H1 (cell line): ENCODE measurements at regions not wholly inside any gene's neighbourhood (a gene's known extent, or its start where the extent isn't known, plus 50 kb on each side); places are given as distances from the start of the nearest gene placed in this dataset.

Source experiments
- CTCF ChIA-PET: fragments of 300-600 bp; sonication (Branson Sonifier 250); formaldehyde crosslinking; loops from one replicate; lab custom pipeline; 2021; ENCODE audit not compliant: partially characterized antibody; lab: Charles Lee
- POLR2A ChIA-PET: fragments of 300-600 bp; sonication (Branson Sonifier 250); formaldehyde crosslinking; loops from one replicate; lab custom pipeline; 2021; ENCODE audit warnings: inconsistent platforms; ENCODE audit not compliant: partially characterized antibody; lab: Charles Lee
- DNase-seq, 2 experiments: peaks; one replicate each; pipeline versions ENCODE4 v3.0.0 to v3.0.0-alpha.2; 2010 to 2022; ENCODE audit warnings: low spot score in 2 of 2, low read depth in 1 of 2, mixed read lengths in 1 of 2
- FAIRE-seq: peaks from 2 replicates; lab custom pipeline; 2011; peaks lifted over from hg19 to GRCh38; lab: Jason Lieb, UNC
- H2AFZ ChIP-seq: 2 replicates; pipeline ENCODE4 v1.8.1; 2012; ENCODE audit warnings: low read length, inconsistent platforms
- H2AK5ac ChIP-seq: 2 replicates; pipeline ENCODE4 v1.6.1; 2013; ENCODE audit warnings: low read depth, low read length
- H2BK120ac ChIP-seq: replicated peaks from 2 replicates; pipeline ENCODE3; 2013; ENCODE audit warnings: low read depth, low read length, inconsistent platforms
- H2BK12ac ChIP-seq: 2 replicates; pipeline ENCODE4 v1.6.1; 2013; ENCODE audit warnings: low read depth, low read length
- H2BK15ac ChIP-seq: 2 replicates; pipeline ENCODE4 v1.6.1; 2013; ENCODE audit warnings: low read length
- H2BK20ac ChIP-seq: 2 replicates; pipeline ENCODE4 v1.6.1; 2013; ENCODE audit warnings: low read length
- H2BK5ac ChIP-seq: 2 replicates; pipeline ENCODE4 v1.6.1; 2013; ENCODE audit warnings: low read depth, low read length
- H3K14ac ChIP-seq: 2 replicates; pipeline ENCODE4 v1.6.1; 2013; ENCODE audit warnings: inconsistent platforms; ENCODE audit not compliant: insufficient read length
- H3K18ac ChIP-seq: 2 replicates; pipeline ENCODE4 v1.6.1; 2013; ENCODE audit warnings: low read length; ENCODE audit errors: extremely low read depth
- H3K23ac ChIP-seq: 2 replicates; pipeline ENCODE4 v1.6.1; 2013; ENCODE audit warnings: inconsistent platforms; ENCODE audit not compliant: insufficient read length
- H3K23me2 ChIP-seq: 2 replicates; pipeline ENCODE4 v1.6.1; 2013; ENCODE audit warnings: low read depth, low read length
- H3K27ac ChIP-seq: 2 replicates; pipeline ENCODE4 v1.6.1; 2011; ENCODE audit warnings: low read depth, low read length, inconsistent platforms
- H3K27me3 ChIP-seq, 4 experiments: replicated peaks in 1 of 4; 1 replicate in 1 of 4; 2 replicates in 3 of 4; pipeline versions ENCODE4 v1.6.1 to v1.8.1; 2011 to 2013; ENCODE audit warnings: low read length in 3 of 4, mild to moderate bottlenecking in 3 of 4, inconsistent platforms in 2 of 4, mixed read lengths in 2 of 4, moderate library complexity in 1 of 4; ENCODE audit not compliant: control insufficient read depth in 3 of 4, insufficient read depth in 3 of 4; ENCODE audit errors: extremely low read depth in 1 of 4
- H3K36me3 ChIP-seq, 4 experiments: 2 replicates each; pipeline versions ENCODE4 v1.6.1 to v1.8.1; 2011 to 2013; ENCODE audit warnings: mild to moderate bottlenecking in 4 of 4, low read length in 3 of 4, moderate library complexity in 2 of 4, control low read depth in 1 of 4, inconsistent platforms in 1 of 4; ENCODE audit not compliant: insufficient read depth in 4 of 4, control insufficient read depth in 2 of 4
- H3K4ac ChIP-seq: replicated peaks from 2 replicates; pipeline ENCODE3; 2013; ENCODE audit warnings: low read length, low read depth, mixed read lengths, inconsistent platforms; ENCODE audit not compliant: insufficient read length
- H3K4me1 ChIP-seq, 4 experiments: replicated peaks in 1 of 4; 1 replicate in 1 of 4; 2 replicates in 3 of 4; pipeline versions ENCODE4 v1.6.1 to v1.8.1; 2011 to 2013; ENCODE audit warnings: low read length in 3 of 4, inconsistent platforms in 2 of 4, mixed read lengths in 1 of 4; ENCODE audit not compliant: insufficient read depth in 4 of 4, control insufficient read depth in 3 of 4
- H3K4me2 ChIP-seq, 2 experiments: 2 replicates each; pipeline versions ENCODE4 v1.6.1 to v1.8.1; 2011 to 2013; ENCODE audit warnings: low read depth in 2 of 2, low read length in 2 of 2, control low read depth in 1 of 2, inconsistent platforms in 1 of 2, mild to moderate bottlenecking in 1 of 2; ENCODE audit not compliant: insufficient read depth in 1 of 2
- H3K4me3 ChIP-seq, 4 experiments: fragments of 200-600, 300-600 bp in 1 of 4; sonication (generic), shearing (Covaris generic), sonication (Bioruptor Twin) in 1 of 4; 2 replicates each; pipeline versions ENCODE4 v1.5.1 to v1.8.1; 2011 to 2016; ENCODE audit warnings: low read length in 4 of 4, low read depth in 3 of 4, control low read depth in 2 of 4, inconsistent platforms in 2 of 4, mild to moderate bottlenecking in 2 of 4, mixed read lengths in 1 of 4, moderate library complexity in 1 of 4; ENCODE audit not compliant: insufficient read depth in 2 of 4; ENCODE audit errors: extremely low read depth in 1 of 4
- H3K56ac ChIP-seq: replicated peaks from 2 replicates; pipeline ENCODE3; 2013; ENCODE audit warnings: low read depth, mild to moderate bottlenecking, mixed read lengths, low read length, inconsistent platforms; ENCODE audit not compliant: insufficient read length
- H3K79me1 ChIP-seq: 2 replicates; pipeline ENCODE4 v1.6.1; 2013; ENCODE audit warnings: low read depth, low read length, control low read depth
- H3K79me2 ChIP-seq, 2 experiments: 2 replicates each; pipeline versions ENCODE4 v1.6.1 to v1.8.1; 2012 to 2013; ENCODE audit warnings: low read length in 2 of 2, mild to moderate bottlenecking in 2 of 2, inconsistent platforms in 1 of 2; ENCODE audit not compliant: insufficient read depth in 2 of 2, control insufficient read depth in 1 of 2
- H3K9ac ChIP-seq, 4 experiments: replicated peaks in 1 of 4; 1 replicate in 1 of 4; 2 replicates in 3 of 4; pipeline versions ENCODE4 v1.6.1 to v1.8.1; 2011 to 2013; ENCODE audit warnings: low read depth in 3 of 4, low read length in 3 of 4, control low read depth in 2 of 4, mild to moderate bottlenecking in 2 of 4, moderate library complexity in 2 of 4, inconsistent platforms in 1 of 4; ENCODE audit errors: extremely low read depth in 1 of 4
- H3K9me3 ChIP-seq, 2 experiments: 2 replicates each; pipeline versions ENCODE4 v1.6.1 to v1.8.1; 2012 to 2013; ENCODE audit warnings: mild to moderate bottlenecking in 2 of 2, moderate library complexity in 2 of 2, control low read depth in 1 of 2, inconsistent platforms in 1 of 2, low read depth in 1 of 2, low read length in 1 of 2, mixed read lengths in 1 of 2; ENCODE audit not compliant: insufficient read depth in 2 of 2
- H4K20me1 ChIP-seq, 2 experiments: replicated peaks in 1 of 2; 2 replicates each; pipeline versions ENCODE3 to v1.8.1; 2011 to 2013; ENCODE audit warnings: inconsistent platforms in 2 of 2, low read length in 2 of 2, mild to moderate bottlenecking in 1 of 2; ENCODE audit not compliant: insufficient read depth in 2 of 2, control insufficient read depth in 1 of 2
- H4K5ac ChIP-seq: 2 replicates; pipeline ENCODE4 v1.6.1; 2013; ENCODE audit warnings: low read length, low read depth, mixed read lengths, inconsistent platforms; ENCODE audit not compliant: insufficient read length
- H4K8ac ChIP-seq: 2 replicates; pipeline ENCODE4 v1.8.0; 2013; ENCODE audit warnings: mild to moderate bottlenecking, moderate library complexity, low read length, inconsistent platforms; ENCODE audit not compliant: insufficient read depth; ENCODE audit errors: extremely low read depth
- H4K91ac ChIP-seq: replicated peaks from 2 replicates; pipeline ENCODE3; 2013; ENCODE audit warnings: low read length, mixed read lengths, inconsistent platforms; ENCODE audit not compliant: insufficient read length
- GABPA ChIP-seq: IDR thresholded peaks from 2 replicates; pipeline ENCODE4 v1.6.1; 2011; ENCODE audit warnings: mild to moderate bottlenecking, low read length, moderate library complexity, borderline replicate concordance; ENCODE audit not compliant: insufficient read depth
- PHF8 ChIP-seq: fragments of 200-600 bp; sonication (generic); conservative IDR thresholded peaks from 2 replicates; pipeline ENCODE4 v1.7.1; 2012; ENCODE audit warnings: low read depth, mild to moderate bottlenecking, inconsistent platforms, low read length, moderate library complexity
- RAD21 ChIP-seq, 2 experiments: IDR thresholded peaks in 1 of 2; conservative IDR thresholded peaks in 1 of 2; 2 replicates each; pipeline ENCODE4 v1.6.1; 2011; ENCODE audit warnings: low read depth in 2 of 2, low read length in 2 of 2, improper control_type of control experiment in 1 of 2, inconsistent platforms in 1 of 2, mild to moderate bottlenecking in 1 of 2, moderate library complexity in 1 of 2
- RFX5 ChIP-seq: IDR thresholded peaks from 2 replicates; pipeline ENCODE4 v1.6.1; 2011; ENCODE audit warnings: low read depth, low read length, improper control_type of control experiment, borderline replicate concordance
- SRF ChIP-seq: IDR thresholded peaks from 2 replicates; pipeline ENCODE4 v1.6.1; 2011; ENCODE audit warnings: mild to moderate bottlenecking, low read depth, low read length, moderate library complexity
- TEAD4 ChIP-seq: IDR thresholded peaks from 2 replicates; pipeline ENCODE4 v1.6.1; 2012; ENCODE audit warnings: low read depth, low read length, inconsistent platforms, mixed read lengths
- WGBS, 2 experiments: shearing (Covaris generic) in 1 of 2; methylation state at CpG; one replicate each; pipeline versions ENCODE4 v1.1.6 to v1.1.7; 2013 to 2015; ENCODE audit warnings: low lambda C conversion rate in 2 of 2, mixed read lengths in 2 of 2, inconsistent platforms in 1 of 2, low coverage in 1 of 2, missing lambda C conversion rate in 1 of 2; ENCODE audit not compliant: insufficient replicate concordance in 2 of 2, insufficient coverage in 1 of 2, insufficient read length in 1 of 2; ENCODE audit errors: extremely low coverage in 1 of 2, missing lambda C conversion rate in 1 of 2; 5-methylcytosine and 5-hydroxymethylcytosine counted together

GRCh38 chr10:131511391-131511790 lies 199.9 kb upstream of the TCERG1L start:
- Histone ChIP-seq H3K4ac (no peak overlapping the region), H3K9ac (no peak overlapping the region), H2AFZ (no peak overlapping the region), H3K27me3 (peaks cover 0 to 6% (median 0%) of the 10 kb centered on the region in 4 experiments; a peak in 4 of 7 replicates), H3K4me3 (no peak overlapping the region), H2BK12ac (no peak overlapping the region), H4K8ac (no peak overlapping the region), H3K79me2 (peaks cover 0 to 5% of the 10 kb centered on the region in 2 experiments; a peak in 1 of 4 replicates), H3K79me1 (no peaks in the 10 kb centered on the region), H3K4me2 (no peak overlapping the region), H3K4me1 (peaks cover 0 to 4% (median 0%) of the 10 kb centered on the region in 4 experiments; a peak in 1 of 7 replicates), H3K23ac (no peak overlapping the region), H3K9me3 (peaks cover 22 to 23% of the 10 kb centered on the region in 2 experiments), H3K14ac (no peak overlapping the region), H4K91ac (no peak overlapping the region), H2BK5ac (no peak overlapping the region), H3K23me2 (peaks cover 7% of the 10 kb centered on the region), H4K5ac (no peak overlapping the region), H2BK20ac (no peak overlapping the region), H3K56ac (no peak overlapping the region), H4K20me1 (peaks cover 0 to 3% of the 10 kb centered on the region in 2 experiments), H2AK5ac (no peak overlapping the region), H2BK15ac (no peak overlapping the region), H3K36me3 (no peaks in the 10 kb centered on the region), H2BK120ac (no peak overlapping the region), H3K27ac (no peak overlapping the region), H3K18ac (no peak overlapping the region)
- ChIA-PET CTCF (no interaction called here), POLR2A (interaction anchor here (0.6 kb wide), 1 partner anchor 164 kb away, joined by 3 read pairs; no protein-coding TSS in a partner anchor)
- FAIRE-seq (no peak), DNase-seq (no peak)
- 94% methylated on average over 9 of the region's 9 CpGs; no CpG with 5 or more reads in 1 of the 2 experiments for WGBS, 2 experiments
- TF ChIP-seq RFX5: no peak
- no peak for TF ChIP-seq PHF8
- TF ChIP-seq TEAD4: no peak
- no peak for TF ChIP-seq RAD21 (IDR thresholded peaks at IDR 0.05 in 1 of 2, conservative IDR thresholded peaks at IDR 0.05 in 1 of 2; ENCODE audit: low read depth in 2 of 2, low read length in 2 of 2)
- no peak for TF ChIP-seq SRF
- TF ChIP-seq GABPA: no peak
